ENCODE measurements at regions not wholly inside any gene's neighbourhood (a gene's known extent, or its start where the extent isn't known, plus 50 kb on each side); places are given as distances from the start of the nearest gene placed in this dataset.

DNA sequence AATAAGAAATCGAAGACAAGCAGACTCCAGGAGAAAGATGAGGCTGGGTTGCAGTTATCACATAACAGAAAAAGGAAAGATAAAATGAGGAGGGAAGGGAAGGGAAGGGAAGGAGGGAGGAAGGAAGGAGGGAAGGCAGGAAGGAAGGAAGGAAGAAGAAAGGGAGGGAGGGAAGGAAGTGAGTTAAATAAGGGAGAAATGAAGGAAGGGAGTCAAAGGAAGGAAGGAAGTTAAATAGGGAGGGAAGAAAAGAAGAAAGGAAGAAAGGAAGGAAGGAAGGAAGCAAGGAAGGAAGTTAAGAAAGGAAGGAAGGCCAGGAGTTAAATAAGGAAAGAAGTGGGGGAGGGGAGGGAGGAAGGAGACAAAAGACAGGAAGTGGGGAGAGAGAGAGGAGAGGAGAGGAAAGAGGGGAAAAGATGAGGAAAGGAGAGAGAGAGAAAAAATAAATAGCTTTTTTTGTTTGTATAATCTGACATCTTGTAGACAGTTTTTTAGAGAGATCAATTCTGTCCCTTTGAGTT, 679.6 kb downstream of the HS3ST4 start:
- no peak overlapping the region for H3K4me3 ChIP-seq (ENCODE audit: low read length)
- H3K36me3 Mint-ChIP-seq (ENCODE audit: low read depth), result no peaks in the 10 kb centered on the region
- no peak overlapping the region for H3K27ac ChIP-seq (ENCODE audit: low read depth in 1 of 2, low read length in 2 of 2)
- DNase-seq (no peak), ATAC-seq (ENCODE audit: poor library complexity) (no peak)
- no peaks in the 10 kb centered on the region for H3K9me3 Mint-ChIP-seq
- intact Hi-C loops (cut with DNase I, micrococcal nuclease), result no loop called here
- H3K9me3 ChIP-seq (ENCODE audit: control insufficient read depth in 1 of 2, insufficient read depth in 1 of 2, low read length in 2 of 2), result peaks cover 0 to 8% of the 10 kb centered on the region in 2 experiments
- CTCF ChIA-PET, result no interaction called here
- no peaks in the 10 kb centered on the region for H3K36me3 ChIP-seq (ENCODE audit: insufficient read depth, low read length)
- TF ChIP-seq, protein P1, sequence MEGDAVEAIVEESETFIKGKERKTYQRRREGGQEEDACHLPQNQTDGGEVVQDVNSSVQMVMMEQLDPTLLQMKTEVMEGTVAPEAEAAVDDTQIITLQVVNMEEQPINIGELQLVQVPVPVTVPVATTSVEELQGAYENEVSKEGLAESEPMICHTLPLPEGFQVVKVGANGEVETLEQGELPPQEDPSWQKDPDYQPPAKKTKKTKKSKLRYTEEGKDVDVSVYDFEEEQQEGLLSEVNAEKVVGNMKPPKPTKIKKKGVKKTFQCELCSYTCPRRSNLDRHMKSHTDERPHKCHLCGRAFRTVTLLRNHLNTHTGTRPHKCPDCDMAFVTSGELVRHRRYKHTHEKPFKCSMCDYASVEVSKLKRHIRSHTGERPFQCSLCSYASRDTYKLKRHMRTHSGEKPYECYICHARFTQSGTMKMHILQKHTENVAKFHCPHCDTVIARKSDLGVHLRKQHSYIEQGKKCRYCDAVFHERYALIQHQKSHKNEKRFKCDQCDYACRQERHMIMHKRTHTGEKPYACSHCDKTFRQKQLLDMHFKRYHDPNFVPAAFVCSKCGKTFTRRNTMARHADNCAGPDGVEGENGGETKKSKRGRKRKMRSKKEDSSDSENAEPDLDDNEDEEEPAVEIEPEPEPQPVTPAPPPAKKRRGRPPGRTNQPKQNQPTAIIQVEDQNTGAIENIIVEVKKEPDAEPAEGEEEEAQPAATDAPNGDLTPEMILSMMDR (IDR thresholded peaks at IDR 0.05), result no peak
- H3K27me3 ChIP-seq (ENCODE audit: control insufficient read depth in 1 of 2, insufficient read depth in 2 of 2, low read length in 2 of 2), result no peaks in the 10 kb centered on the region
- H3K27me3 Mint-ChIP-seq, result peaks cover 21% of the 10 kb centered on the region
- H3K27ac Mint-ChIP-seq, result no peak overlapping the region
- H3K4me1 Mint-ChIP-seq (ENCODE audit: low read depth), result no peaks in the 10 kb centered on the region
- no peak overlapping the region for H3K4me3 Mint-ChIP-seq
- H3K4me1 ChIP-seq (ENCODE audit: insufficient read depth, low read length), result no peaks in the 10 kb centered on the region
- POLR2A ChIA-PET, result no interaction called here

- no peaks in the 10 kb centered on the region for H3K36me3 Mint-ChIP-seq (ENCODE audit: low read depth)
Measured at GRCh38 chr16:26374279-26374925, 682.6 kb downstream of the HS3ST4 start.

DNA sequence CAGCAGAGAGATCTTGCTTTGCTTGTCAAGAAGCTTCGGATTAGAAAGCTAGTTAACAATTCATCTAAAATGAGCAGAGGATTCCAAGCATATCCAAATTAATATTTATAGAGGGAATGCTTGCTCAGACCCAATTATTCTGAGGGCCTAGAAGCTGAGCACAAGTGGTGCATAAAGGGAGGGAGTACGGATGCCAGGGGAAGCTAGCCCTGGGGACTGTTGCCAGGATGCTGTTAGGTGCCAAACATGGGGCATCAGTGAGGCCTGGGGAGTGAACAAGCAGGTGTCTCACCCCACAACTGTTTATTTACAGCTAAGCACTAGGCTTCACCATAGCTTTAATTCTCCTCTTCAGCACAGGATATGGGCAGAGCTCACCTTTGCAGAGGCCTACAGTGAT, 684.1 kb upstream of the C16orf82 start:
- Histone ChIP-seq H3K27me3 (ENCODE audit: control insufficient read depth in 1 of 2, insufficient read depth in 2 of 2, low read length in 2 of 2) (no peaks in the 10 kb centered on the region), H3K9me3 (ENCODE audit: control insufficient read depth in 1 of 2, insufficient read depth in 1 of 2, low read length in 2 of 2) (no peaks in the 10 kb centered on the region), H3K4me3 (ENCODE audit: low read length) (no peak overlapping the region), H3K36me3 (ENCODE audit: insufficient read depth, low read length) (no peaks in the 10 kb centered on the region), H3K4me1 (ENCODE audit: insufficient read depth, low read length) (no peaks in the 10 kb centered on the region), H3K27ac (ENCODE audit: low read depth in 1 of 2, low read length in 2 of 2) (no peak overlapping the region)
- intact Hi-C loops (cut with DNase I, micrococcal nuclease), result no loop called here
- POLR2A ChIA-PET, result no interaction called here
- no peak overlapping the region for H3K27ac Mint-ChIP-seq
- H3K4me1 Mint-ChIP-seq (ENCODE audit: low read depth), result no peaks in the 10 kb centered on the region
- CTCF ChIA-PET, result no interaction called here
- no peaks in the 10 kb centered on the region for H3K27me3 Mint-ChIP-seq
- no peak overlapping the region for H3K4me3 Mint-ChIP-seq
- TF ChIP-seq, protein P1 (IDR thresholded peaks at IDR 0.05), result no peak
- DNase-seq (no peak), ATAC-seq (ENCODE audit: poor library complexity) (no peak)
- no peaks in the 10 kb centered on the region for H3K9me3 Mint-ChIP-seq
- no peaks in the 10 kb centered on the region for H3K36me3 Mint-ChIP-seq (ENCODE audit: low read depth)

More at GRCh38 chr16:26374279-26374925, 682.6 kb downstream of the HS3ST4 start:
- H3K27me3 Mint-ChIP-seq, result peaks cover 6% of the 10 kb centered on the region
- ChIA-PET CTCF (no interaction called here), POLR2A (no interaction called here)
- TF ChIP-seq, protein P1 (IDR thresholded peaks at IDR 0.05), result no peak
- H3K36me3 ChIP-seq (ENCODE audit: insufficient read depth, low read length), result no peaks in the 10 kb centered on the region
- H3K4me3 Mint-ChIP-seq, result no peak overlapping the region
- no peaks in the 10 kb centered on the region for H3K27me3 ChIP-seq (ENCODE audit: control insufficient read depth in 1 of 2, insufficient read depth in 2 of 2, low read length in 2 of 2)
- H3K4me1 ChIP-seq (ENCODE audit: insufficient read depth, low read length), result no peaks in the 10 kb centered on the region
- H3K9me3 Mint-ChIP-seq, result no peaks in the 10 kb centered on the region
- ATAC-seq (ENCODE audit: poor library complexity) (no peak), DNase-seq (no peak)
- no peak overlapping the region for H3K27ac Mint-ChIP-seq
- H3K27ac ChIP-seq (ENCODE audit: low read depth in 1 of 2, low read length in 2 of 2), result no peak overlapping the region
- no peaks in the 10 kb centered on the region for H3K4me1 Mint-ChIP-seq (ENCODE audit: low read depth)
- intact Hi-C loops (cut with DNase I, micrococcal nuclease), result no loop called here
- no peak overlapping the region for H3K4me3 ChIP-seq (ENCODE audit: low read length)
- peaks cover 0 to 8% of the 10 kb centered on the region in 2 experiments for H3K9me3 ChIP-seq (ENCODE audit: control insufficient read depth in 1 of 2, insufficient read depth in 1 of 2, low read length in 2 of 2)
